Hepatocyte (in vitro differentiated cells): ENCODE measurements at regions not wholly inside any gene's neighbourhood (a gene's known extent, or its start where the extent isn't known, plus 50 kb on each side); places are given as distances from the start of the nearest gene placed in this dataset.

ENCODE experiments used
- EZH2 ChIP-seq: fragments of 200-600 bp; sonication (generic); IDR thresholded peaks from 2 replicates; pipeline ENCODE4 v1.6.1; 2016; ENCODE audit warnings: antibody characterized with exemption, mild to moderate bottlenecking, borderline replicate concordance
- EZH2phosphoT487 ChIP-seq: fragments of 200-600 bp; sonication (generic); IDR thresholded peaks from one replicate; pipeline ENCODE4 v1.6.1; 2018; ENCODE audit warnings: antibody characterized with exemption, mild to moderate bottlenecking, low read depth, moderate library complexity; ENCODE audit not compliant: unreplicated experiment, severe bottlenecking
- TF ChIP-seq, protein P1 (sequence below): fragments of 200-600 bp; sonication (generic); IDR thresholded peaks from 2 replicates; pipeline ENCODE4 v1.5.1; 2016; ENCODE audit warnings: antibody characterized with exemption, mild to moderate bottlenecking; ENCODE audit not compliant: poor library complexity

DNA sequence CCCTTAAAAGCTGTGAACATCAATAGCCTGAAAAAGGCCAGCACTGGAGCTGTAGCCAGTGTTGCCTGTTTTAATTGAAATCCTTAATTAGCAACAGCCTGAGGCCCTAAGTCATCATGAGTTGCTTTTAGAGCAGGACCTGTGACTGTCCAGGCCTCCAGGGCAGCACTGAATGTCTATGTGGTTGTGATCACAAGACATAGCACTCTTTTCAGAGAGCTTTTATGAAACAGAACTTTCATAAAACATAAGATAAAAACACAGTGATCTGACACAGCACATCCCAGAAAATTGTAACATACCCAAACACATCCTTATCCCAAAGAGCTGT is 85.5 kb upstream of the MYO10 start:
- TF ChIP-seq, protein P1, sequence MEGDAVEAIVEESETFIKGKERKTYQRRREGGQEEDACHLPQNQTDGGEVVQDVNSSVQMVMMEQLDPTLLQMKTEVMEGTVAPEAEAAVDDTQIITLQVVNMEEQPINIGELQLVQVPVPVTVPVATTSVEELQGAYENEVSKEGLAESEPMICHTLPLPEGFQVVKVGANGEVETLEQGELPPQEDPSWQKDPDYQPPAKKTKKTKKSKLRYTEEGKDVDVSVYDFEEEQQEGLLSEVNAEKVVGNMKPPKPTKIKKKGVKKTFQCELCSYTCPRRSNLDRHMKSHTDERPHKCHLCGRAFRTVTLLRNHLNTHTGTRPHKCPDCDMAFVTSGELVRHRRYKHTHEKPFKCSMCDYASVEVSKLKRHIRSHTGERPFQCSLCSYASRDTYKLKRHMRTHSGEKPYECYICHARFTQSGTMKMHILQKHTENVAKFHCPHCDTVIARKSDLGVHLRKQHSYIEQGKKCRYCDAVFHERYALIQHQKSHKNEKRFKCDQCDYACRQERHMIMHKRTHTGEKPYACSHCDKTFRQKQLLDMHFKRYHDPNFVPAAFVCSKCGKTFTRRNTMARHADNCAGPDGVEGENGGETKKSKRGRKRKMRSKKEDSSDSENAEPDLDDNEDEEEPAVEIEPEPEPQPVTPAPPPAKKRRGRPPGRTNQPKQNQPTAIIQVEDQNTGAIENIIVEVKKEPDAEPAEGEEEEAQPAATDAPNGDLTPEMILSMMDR, result no peak
- TF ChIP-seq EZH2 (no peak), EZH2phosphoT487 (no peak)
